ENCODE measurements at regions not wholly inside any gene's neighbourhood (a gene's known extent, or its start where the extent isn't known, plus 50 kb on each side); places are given as distances from the start of the nearest gene placed in this dataset.

GRCh38 chr13:110980921-110981320 lies 66.1 kb upstream of the ANKRD10 start:
- TF ChIP-seq CTCF (IDR thresholded peaks at IDR 0.05 in 8 of 11, conservative IDR thresholded peaks at IDR 0.05 in 3 of 11) (no peak), POLR2A (IDR thresholded peaks at IDR 0.05) (no peak)
